ENCODE measurements at regions not wholly inside any gene's neighbourhood (a gene's known extent, or its start where the extent isn't known, plus 50 kb on each side); places are given as distances from the start of the nearest gene placed in this dataset.

DNA sequence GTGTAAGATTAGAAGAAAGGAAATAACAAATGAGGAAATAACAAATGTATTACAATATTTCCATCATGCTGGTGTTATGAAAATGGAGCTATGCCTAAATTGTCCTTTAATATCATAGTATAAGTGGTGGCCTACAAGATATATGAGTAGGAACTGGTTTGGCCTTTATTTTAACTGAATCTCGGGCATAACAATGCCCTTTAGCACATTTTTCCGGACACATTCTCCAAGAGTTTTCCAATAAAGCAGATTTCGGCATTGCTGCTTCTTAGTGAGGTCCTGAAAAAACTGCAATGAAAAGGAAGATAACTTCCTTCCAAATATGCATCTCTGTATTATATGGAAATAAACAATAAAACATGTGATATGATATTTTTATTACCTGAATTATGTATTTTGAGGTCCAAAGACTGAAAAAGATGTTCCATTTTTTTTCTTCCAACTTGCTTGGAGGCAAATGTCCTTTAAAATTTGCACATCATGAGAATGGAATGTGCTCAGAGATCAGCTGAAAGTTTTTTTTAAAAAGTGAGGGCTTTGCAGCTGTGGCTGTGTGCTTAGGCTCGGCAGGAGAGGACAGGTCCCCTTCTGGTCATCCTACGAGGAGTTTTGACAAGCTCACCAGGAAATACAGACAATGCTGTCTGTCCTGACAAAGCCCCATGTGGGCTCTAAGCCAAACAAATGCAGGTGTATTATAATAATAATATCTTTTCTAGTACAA is 132.3 kb upstream of the RND3 start:
- Histone ChIP-seq H3K9me3 (ENCODE audit: low read length) (no peaks in the 10 kb centered on the region), H3K27ac (ENCODE audit: low read length) (peak overlapping the region; percentile 95), H3K36me3 (ENCODE audit: low read depth, low read length) (no peaks in the 10 kb centered on the region), H3K9ac (ENCODE audit: low read length) (peak overlapping the region; percentile 57), H3K79me2 (ENCODE audit: low read length) (no peaks in the 10 kb centered on the region), H2AFZ (ENCODE audit: low read length) (no peak overlapping the region), H3K27me3 (ENCODE audit: low read length) (no peaks in the 10 kb centered on the region), H3K4me1 (ENCODE audit: insufficient read depth, low read length) (peaks cover 57% of the 10 kb centered on the region), H4K20me1 (ENCODE audit: low read length) (no peaks in the 10 kb centered on the region), H3K9me2 (replicated peaks; ENCODE audit: low read length) (no peaks in the 10 kb centered on the region), H3F3A (ENCODE audit: low read length, unreplicated experiment) (peaks cover 20% of the 10 kb centered on the region), H3K4me2 (ENCODE audit: low read length) (peak overlapping the region; percentile 67), H3K4me3 (ENCODE audit: low read length) (peak overlapping the region; percentile 39; the same call in 1 of the 2 replicates)
- no peak for TF ChIP-seq EZH2phosphoT487 (IDR thresholded peaks at IDR 0.05; ENCODE audit: borderline replicate concordance, low read length)
- TF ChIP-seq CTCF (conservative IDR thresholded peaks at IDR 0.05; ENCODE audit: low read depth, low read length) = no peak
- no peak for TF ChIP-seq EZH2 (IDR thresholded peaks at IDR 0.05; ENCODE audit: low read length, unreplicated experiment)
- no TSS peak for BruUV-seq (replicated peaks)
- DNase-seq (peak; percentile 86), ATAC-seq (peak; percentile 55)
- intact Hi-C loops (cut with micrococcal nuclease) = loop anchor here (1.0 to 10.0 kb wide), 8 partner anchors 123 to 619 kb away; no protein-coding TSS in a partner anchor
- ChIA-PET CTCF (interaction anchor here (1.5 kb wide), 1 partner anchor 18 kb away, joined by 4 read pairs; no protein-coding TSS in a partner anchor), POLR2A (ENCODE audit: unreplicated experiment) (no interaction called here)

DNA sequence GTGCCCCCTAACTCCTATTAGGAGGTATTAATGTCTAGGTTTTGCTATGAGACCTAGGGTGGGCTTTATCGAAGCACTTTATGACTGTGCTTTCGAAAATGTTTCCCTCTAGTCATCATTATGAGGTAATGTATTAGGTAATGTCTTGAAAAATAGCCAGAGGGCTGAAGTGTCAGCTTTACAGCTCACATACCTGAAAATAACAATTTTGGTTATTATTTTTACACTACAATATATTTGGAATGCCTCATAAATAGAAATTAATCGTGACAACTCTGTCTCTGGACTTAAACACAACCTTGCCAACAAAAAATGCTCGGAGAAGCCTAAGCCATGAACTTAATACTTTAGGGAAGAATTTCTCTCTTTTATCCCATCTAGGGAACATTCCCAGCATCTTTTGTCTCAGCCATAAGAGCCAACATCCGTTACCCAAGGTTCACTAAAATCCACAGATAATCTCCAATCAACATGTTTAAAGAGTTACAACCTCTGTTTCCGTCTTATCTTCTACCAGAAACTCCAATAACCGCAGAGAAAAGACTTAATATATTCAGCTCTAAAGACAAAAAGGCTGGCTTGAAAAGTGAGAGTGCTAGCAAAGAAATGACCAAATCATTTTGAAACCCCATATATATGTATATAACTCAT is 130.9 kb upstream of the RND3 start:
- TF ChIP-seq CTCF (conservative IDR thresholded peaks at IDR 0.05; ENCODE audit: low read depth, low read length) (no peak), EZH2phosphoT487 (IDR thresholded peaks at IDR 0.05; ENCODE audit: borderline replicate concordance, low read length) (no peak), EZH2 (IDR thresholded peaks at IDR 0.05; ENCODE audit: low read length, unreplicated experiment) (no peak)
- intact Hi-C loops (cut with micrococcal nuclease) = no loop called here
- Histone ChIP-seq H3K4me3 (ENCODE audit: low read length) (no peak overlapping the region), H4K20me1 (ENCODE audit: low read length) (no peaks in the 10 kb centered on the region), H3K27ac (ENCODE audit: low read length) (no peak overlapping the region), H3K4me1 (ENCODE audit: insufficient read depth, low read length) (peaks cover 50% of the 10 kb centered on the region), H3K27me3 (ENCODE audit: low read length) (no peaks in the 10 kb centered on the region), H3F3A (ENCODE audit: low read length, unreplicated experiment) (peaks cover 20% of the 10 kb centered on the region), H3K9ac (ENCODE audit: low read length) (no peak overlapping the region), H3K4me2 (ENCODE audit: low read length) (no peak overlapping the region), H3K9me2 (replicated peaks; ENCODE audit: low read length) (no peaks in the 10 kb centered on the region), H3K36me3 (ENCODE audit: low read depth, low read length) (no peaks in the 10 kb centered on the region), H3K9me3 (ENCODE audit: low read length) (no peaks in the 10 kb centered on the region), H2AFZ (ENCODE audit: low read length) (no peak overlapping the region), H3K79me2 (ENCODE audit: low read length) (no peaks in the 10 kb centered on the region)
- DNase-seq (no peak), ATAC-seq (no peak)
- no TSS peak for BruUV-seq (replicated peaks)
- POLR2A ChIA-PET (ENCODE audit: unreplicated experiment) = no interaction called here
- CTCF ChIA-PET = interaction anchor here (0.6 kb wide), 2 partner anchors 61 to 598 kb away, joined by 3 read pairs; no protein-coding TSS in a partner anchor

Data from PC-3 (cell line).